HG03342 (cell line): ENCODE measurements at regions not wholly inside any gene's neighbourhood (a gene's known extent, or its start where the extent isn't known, plus 50 kb on each side); places are given as distances from the start of the nearest gene placed in this dataset.

Experiments used
- ATAC-seq: cut with Tn5 transposase; IDR thresholded peaks from one replicate; pipeline ENCODE4 v1.9.1; 2021; ENCODE audit warnings: mild to moderate bottlenecking, moderate library complexity; ENCODE audit not compliant: unreplicated experiment

DNA sequence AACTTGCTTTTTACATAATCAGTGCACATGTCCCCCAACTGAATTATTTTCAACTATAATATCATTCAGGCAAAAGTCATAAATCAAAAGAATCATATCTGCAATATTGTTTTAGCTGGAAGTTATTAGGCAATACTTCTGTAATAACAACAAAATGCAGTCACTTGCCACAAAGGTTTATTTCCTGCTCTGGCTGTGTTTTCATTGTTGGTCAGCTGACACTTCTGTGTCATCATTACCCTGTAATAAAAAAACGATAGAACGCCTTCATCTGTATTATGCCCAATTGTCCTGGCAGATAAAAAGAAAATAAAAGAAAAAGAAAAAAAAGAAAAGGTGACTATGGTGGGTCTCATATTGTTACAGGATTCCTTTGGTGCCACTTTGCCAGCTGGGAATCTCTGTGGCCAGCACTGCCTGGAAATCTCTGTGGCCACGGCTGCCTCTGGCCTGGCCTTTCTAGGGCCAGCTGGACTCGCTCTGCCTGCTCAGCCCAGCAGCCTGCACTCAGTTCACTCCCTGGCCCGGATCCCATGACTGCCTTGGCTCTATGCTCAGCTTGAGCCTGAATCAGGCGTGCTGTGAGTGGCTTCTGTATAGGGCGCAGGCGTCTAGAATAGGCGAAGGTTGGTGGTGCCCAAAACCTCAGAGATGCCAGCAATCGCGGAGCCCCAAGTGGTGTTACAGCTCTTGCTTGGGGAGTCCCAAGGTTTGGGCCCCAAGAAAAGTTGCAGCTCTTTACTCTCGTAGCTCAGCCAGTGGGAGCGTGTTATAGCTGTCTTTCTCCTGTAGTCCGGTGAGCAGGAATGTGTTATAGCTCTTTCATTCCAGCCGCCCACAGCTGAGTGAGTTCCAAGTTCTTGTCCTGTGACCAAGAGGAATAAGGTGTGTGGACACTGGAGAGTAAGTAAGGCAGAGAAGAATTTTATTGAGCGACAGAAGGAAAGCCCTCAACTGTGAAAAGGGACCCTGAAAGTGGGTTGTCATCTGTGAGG, 1227.1 kb downstream of the SLITRK1 start:
- ATAC-seq: no peak

GRCh38 chr13:82654143-82654542, 1228.1 kb downstream of the SLITRK1 start:
- no peak for ATAC-seq

GRCh38 chr13:82647540-82647939, 1234.7 kb downstream of the SLITRK1 start:
- ATAC-seq: no peak

DNA sequence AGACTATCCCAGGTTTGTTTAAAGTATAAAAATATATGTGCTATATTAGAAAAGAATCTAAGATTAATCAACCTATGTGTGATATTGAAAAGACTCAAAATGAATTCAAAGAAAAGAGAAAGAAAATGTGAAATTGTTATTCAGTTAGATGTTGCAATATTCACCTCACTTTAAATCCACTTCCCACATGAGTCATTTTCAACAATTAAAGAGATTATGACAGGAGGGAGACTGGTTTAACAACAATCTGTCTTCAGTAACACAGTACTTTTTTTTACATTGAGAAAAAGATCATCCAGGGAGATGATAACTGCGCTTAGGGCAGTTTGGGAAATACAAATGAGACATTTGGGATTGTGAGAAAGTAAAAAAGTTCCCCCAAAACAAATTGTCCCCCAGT, 1246.2 kb downstream of the SLITRK1 start:
- ATAC-seq: no peak

DNA sequence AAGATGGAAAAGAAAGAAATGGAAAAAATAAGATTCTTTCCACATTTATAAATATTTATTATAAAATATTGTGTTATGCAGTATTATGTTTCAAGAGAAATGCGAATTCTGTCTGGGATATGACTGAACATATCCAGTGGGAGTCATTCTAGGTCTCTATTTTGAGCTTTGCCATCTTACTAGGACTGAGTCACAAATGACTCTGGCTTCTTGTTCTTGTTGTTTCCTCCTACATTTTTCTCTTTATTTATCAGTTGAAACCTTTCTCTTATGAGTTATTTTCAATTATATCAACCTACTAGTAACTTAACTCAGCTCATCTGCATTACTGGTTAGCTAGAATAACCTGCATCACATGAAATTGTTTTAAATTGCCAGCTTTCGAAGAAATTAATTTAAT, 1247.3 kb downstream of the SLITRK1 start:
- no peak for ATAC-seq

DNA sequence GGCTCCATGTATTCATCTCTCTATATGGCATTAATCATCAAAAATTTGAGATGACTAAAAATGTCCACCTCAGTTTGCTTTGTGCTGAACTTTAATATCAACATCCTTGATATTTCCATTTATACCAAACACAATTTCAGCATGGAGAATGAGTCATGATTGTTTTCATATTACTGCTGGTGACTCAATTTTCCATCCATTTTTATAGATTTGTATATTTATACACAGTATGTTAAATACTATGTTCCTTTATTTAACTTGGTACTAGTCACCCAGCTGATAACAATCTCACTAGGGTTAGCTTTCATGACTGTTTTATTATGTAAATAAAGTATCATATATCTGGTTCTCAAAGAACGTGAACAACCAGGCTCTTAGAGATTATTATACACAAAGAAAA, 1255.1 kb downstream of the SLITRK1 start:
- ATAC-seq: no peak

DNA sequence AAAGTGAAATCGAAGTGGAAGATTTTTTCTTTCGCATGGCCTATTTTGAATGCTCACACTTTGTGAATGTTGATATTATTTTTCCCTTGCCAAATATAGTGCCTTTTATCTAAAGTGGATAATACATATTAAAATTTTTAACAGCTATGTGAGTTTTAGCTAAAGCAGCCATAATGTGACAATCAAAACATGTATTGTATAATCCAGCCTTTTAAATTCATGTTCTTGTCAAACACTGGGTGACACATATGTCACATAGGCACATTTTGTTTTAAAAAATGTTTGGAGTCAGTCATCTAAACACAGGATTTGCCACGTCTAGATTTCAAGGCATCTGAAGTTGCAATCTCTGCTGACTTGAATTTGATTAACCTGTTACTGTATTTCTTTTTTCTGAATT, 1256.6 kb downstream of the SLITRK1 start:
- ATAC-seq: no peak

- no peak for ATAC-seq
Measured at GRCh38 chr13:82615043-82615442, 1267.2 kb downstream of the SLITRK1 start.

GRCh38 chr13:82614086-82614485, 1268.2 kb downstream of the SLITRK1 start:
- ATAC-seq: no peak

DNA sequence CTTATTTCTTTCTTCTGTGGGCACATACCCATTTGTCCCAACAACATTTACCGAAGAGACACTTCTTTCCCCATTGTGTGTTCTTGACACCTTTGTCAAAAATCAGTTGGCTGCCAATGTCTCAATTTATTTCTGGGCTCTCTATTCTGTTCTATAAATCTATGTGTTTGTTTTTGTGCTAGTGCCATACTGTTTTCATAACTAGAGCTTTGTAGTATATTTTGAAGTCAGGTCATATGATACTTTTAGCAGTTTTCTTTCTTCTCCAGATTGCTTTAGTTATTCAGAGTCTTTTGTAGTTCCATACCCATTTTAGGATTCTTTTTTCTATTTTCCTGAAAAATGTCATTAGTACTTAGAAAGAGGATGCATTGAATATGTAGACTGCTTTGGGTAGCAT, 1276.3 kb downstream of the SLITRK1 start:
- no peak for ATAC-seq

GRCh38 chr13:82597747-82598146, 1284.5 kb downstream of the SLITRK1 start:
- no peak for ATAC-seq

DNA sequence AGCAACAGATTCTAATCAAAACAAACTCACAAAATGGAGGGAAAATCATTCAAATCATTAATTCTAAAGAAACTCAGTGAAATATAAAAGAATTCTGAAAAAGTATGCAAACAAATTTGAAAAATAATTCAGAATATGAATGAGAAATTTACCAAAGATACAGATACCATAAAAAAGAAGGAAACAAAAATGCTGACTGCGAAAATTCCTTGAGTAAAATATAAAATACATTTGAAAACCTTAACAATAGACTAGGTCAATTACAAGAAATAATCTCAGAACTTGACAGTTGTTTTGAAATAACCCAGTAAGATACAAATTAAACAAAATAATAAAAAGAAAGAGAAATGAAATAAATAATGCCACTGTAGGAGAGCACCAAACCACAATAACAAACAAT, 1289.0 kb downstream of the SLITRK1 start:
- ATAC-seq: no peak

DNA sequence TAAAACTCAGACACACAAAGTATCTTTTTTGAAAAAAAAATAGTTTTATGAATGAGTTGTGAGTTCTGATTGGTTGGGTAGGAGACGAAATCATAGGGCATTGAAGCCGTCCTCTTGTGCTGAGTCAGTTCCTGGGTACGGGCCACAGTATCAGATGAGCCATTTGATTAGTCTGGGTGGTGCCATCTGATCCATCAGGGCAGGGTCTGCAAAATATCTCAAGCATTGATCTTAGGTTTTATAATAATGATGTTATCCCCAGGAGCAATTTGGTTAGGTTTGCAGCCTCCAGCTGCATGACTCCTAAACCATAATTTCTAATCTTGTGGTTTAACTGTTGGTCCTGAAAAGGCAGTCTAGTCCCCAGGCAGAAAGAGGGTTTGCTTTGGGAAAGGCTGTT, 1310.6 kb downstream of the SLITRK1 start:
- no peak for ATAC-seq

DNA sequence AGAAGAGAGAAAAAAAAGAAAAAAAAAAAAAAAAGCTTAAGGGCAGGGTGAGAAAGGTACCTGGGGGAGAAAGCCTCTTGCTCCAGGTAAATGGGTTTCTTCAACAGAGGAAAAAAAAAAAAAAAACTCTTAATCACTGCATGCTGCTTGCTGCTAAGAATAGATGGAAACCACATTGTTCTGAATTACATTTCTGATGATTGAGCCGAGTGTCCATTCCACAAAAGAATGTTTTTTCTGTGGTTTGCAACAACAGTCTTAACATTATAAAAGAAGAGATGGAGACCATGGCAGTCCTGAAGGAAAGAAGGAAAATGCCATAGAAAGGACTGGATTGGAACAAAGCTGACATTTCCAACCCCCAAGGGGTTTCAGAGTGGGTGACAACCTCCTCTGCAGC, 1312.7 kb downstream of the SLITRK1 start:
- no peak for ATAC-seq

DNA sequence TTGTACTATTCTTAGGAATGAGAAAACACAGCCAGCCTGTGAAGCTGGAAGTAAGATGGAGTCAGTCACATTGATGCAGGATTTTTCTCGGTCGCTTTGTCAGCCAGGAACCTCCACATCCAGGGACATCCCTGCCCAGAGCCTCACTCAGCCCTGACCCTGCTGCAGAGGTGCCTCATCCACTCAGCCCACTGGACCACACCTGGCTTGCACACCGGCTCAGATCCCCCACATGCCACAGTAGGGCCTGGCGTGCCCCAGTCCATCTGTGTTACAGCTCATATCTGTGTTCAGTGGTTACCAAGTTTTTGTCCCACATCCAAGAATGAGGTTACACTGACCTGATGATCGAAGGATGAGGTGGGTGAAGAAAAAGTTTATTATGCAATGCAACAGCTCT, 1315.4 kb downstream of the SLITRK1 start:
- no peak for ATAC-seq

DNA sequence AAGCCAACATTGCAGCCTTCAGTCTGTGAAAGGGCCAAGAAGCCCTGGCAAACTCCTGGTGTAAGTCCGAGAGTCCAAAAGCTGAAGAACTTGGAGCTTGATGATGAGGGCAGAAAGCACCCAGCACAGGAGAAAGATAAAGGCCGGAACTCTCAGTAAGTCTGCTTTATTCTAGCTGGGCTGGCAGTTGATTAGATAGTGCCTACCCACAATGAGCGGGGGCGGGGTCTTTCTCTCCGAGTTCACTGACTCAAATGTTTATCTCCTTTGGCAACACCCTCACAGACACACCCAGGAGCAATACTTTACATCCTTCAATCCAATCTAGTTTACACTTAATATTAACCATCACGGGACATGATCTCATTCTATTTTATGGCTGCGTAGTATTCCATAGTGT, 1317.1 kb downstream of the SLITRK1 start:
- no peak for ATAC-seq

DNA sequence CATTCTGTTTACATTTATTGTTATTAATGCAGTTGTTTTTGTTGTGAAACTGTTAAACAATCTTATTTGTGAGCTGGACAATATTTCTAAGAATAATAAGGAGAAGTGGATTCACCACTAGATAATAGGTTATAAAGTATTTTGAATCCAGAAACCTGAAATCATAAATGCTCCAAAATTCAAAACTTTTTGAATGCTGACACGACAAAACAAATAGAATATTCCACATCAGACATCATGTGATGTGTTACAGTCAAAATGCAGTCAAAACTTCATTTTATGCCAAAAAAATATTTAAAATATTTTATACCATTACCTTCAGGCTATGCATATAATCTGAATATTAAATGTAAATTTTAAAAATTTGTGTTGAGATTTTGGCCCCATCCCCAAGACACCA, 1321.4 kb downstream of the SLITRK1 start:
- no peak for ATAC-seq

GRCh38 chr13:82522872-82523271, 1359.4 kb downstream of the SLITRK1 start:
- no peak for ATAC-seq

GRCh38 chr13:82506805-82507414, 1375.4 kb downstream of the SLITRK1 start:
- no peak for ATAC-seq

GRCh38 chr13:82501834-82502233, 1380.4 kb downstream of the SLITRK1 start:
- no peak for ATAC-seq

DNA sequence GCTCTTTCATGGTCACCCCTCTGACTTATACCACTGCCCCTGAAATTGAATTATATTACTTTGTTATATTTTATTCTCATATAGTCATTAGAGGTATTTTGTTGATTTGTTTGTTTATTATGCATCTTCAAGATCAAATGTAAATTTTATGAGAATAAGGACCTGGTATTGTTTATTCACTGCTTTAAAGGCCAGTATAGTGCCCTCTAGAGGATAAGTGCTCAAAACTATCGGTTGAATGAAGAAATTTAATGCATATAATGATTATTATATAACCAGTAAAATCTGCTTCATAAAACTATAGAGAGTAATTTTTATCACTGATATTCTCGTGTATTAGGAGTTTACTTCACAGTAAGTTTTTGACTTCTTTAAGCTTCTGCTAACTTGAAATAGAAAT, 1401.9 kb downstream of the SLITRK1 start:
- no peak for ATAC-seq

DNA sequence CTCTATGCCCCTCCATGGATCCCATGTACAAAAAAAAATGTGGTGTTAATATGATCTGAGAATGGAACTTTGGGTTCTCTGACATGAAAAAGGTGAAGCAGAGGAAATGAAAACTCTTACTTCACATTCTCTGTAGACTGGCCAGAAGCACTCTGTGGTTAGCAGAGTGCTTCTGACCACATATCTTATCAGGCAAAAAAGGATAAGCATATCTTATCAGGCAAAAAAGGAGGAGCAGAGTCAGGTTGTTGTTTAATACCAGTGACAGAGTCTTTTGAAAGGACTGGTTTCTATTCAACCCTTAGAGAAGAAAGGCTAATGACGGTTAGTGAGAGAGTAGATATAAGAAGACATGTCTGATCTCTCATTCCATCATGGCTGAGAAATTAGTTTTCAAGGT, 1404.8 kb downstream of the SLITRK1 start:
- ATAC-seq: no peak
